HEK293 (cell line): ENCODE measurements at regions not wholly inside any gene's neighbourhood (a gene's known extent, or its start where the extent isn't known, plus 50 kb on each side); places are given as distances from the start of the nearest gene placed in this dataset.

ENCODE experiments used
- CTCF ChIA-PET: fragments of 350-600 bp; formaldehyde crosslinking; extraction: SDS; loops from one replicate; lab custom pipeline; 2021; ENCODE audit warnings: antibody characterized with exemption; lab: Yijun Ruan, JAX
- POLR2A ChIA-PET: fragments of 300-600 bp; formaldehyde crosslinking; extraction: SDS; loops from one replicate; lab custom pipeline; 2020; ENCODE audit warnings: antibody characterized with exemption, inconsistent platforms; lab: Yijun Ruan, JAX
- H3K27ac ChIP-seq: fragments of 200-500 bp; sonication (Bioruptor generic); 2 replicates; pipeline ENCODE4 v1.5.1; 2014; ENCODE audit warnings: low read depth, low read length, control low read depth, inconsistent platforms; ENCODE audit errors: extremely low read depth
- H3K36me3 ChIP-seq, 2 experiments: fragments of 200-500 bp in 1 of 2; sonication (Bioruptor generic) in 1 of 2; 1 replicate in 1 of 2; 2 replicates in 1 of 2; pipeline ENCODE4 v1.5.1; 2014 to 2017; ENCODE audit warnings: inconsistent platforms in 2 of 2, low read length in 2 of 2; ENCODE audit not compliant: control insufficient read depth in 2 of 2, insufficient read depth in 1 of 2
- H3K4me1 ChIP-seq: fragments of 200-500 bp; sonication (Bioruptor generic); 2 replicates; pipeline ENCODE4 v1.5.1; 2014; ENCODE audit warnings: mild to moderate bottlenecking, low read length, inconsistent platforms; ENCODE audit not compliant: control insufficient read depth, insufficient read depth
- H3K4me3 ChIP-seq: 2 replicates; pipeline ENCODE4 v1.5.1; 2011; ENCODE audit warnings: low read depth, mild to moderate bottlenecking, control low read depth, low read length, moderate library complexity
- H3K9me3 ChIP-seq: fragments of 200-500 bp; sonication (Bioruptor generic); 2 replicates; pipeline ENCODE4 v1.5.1; 2014; ENCODE audit warnings: low read depth, low read length, inconsistent platforms; ENCODE audit not compliant: control insufficient read depth, insufficient read depth
- KLF17 ChIP-seq: fragments of 450-650 bp; formaldehyde crosslinking; IDR thresholded peaks from 2 replicates; pipeline ENCODE4 v1.5.1; 2016; ENCODE audit warnings: missing biosample characterization, missing genetic modification characterization
- PRDM10 ChIP-seq: fragments of 450-650 bp; formaldehyde crosslinking; IDR thresholded peaks from 2 replicates; pipeline ENCODE4 v1.5.1; 2016; ENCODE audit warnings: missing biosample characterization, missing genetic modification characterization
- PRDM2 ChIP-seq: fragments of 450-650 bp; formaldehyde crosslinking; IDR thresholded peaks from 2 replicates; pipeline ENCODE4 v1.5.1; 2016; ENCODE audit warnings: missing biosample characterization, missing genetic modification characterization, borderline replicate concordance
- REPIN1 ChIP-seq: fragments of 450-650 bp; formaldehyde crosslinking; IDR thresholded peaks from 2 replicates; pipeline ENCODE4 v1.5.1; 2017; ENCODE audit warnings: missing biosample characterization, missing genetic modification characterization, low read depth
- ZBTB44 ChIP-seq: fragments of 450-650 bp; IDR thresholded peaks from 2 replicates; pipeline ENCODE4 v1.5.1; 2018; ENCODE audit warnings: missing biosample characterization, mild to moderate bottlenecking, missing genetic modification characterization
- ZBTB49 ChIP-seq: fragments of 450-650 bp; formaldehyde crosslinking; IDR thresholded peaks from 2 replicates; pipeline ENCODE4 v1.5.1; 2016; ENCODE audit warnings: missing biosample characterization, missing genetic modification characterization, low read depth
- ZFP3 ChIP-seq: fragments of 450-650 bp; formaldehyde crosslinking; IDR thresholded peaks from 2 replicates; pipeline ENCODE4 v1.5.1; 2016; ENCODE audit warnings: low read depth, missing biosample characterization, missing genetic modification characterization
- ZNF184 ChIP-seq: fragments of 450-650 bp; IDR thresholded peaks from 2 replicates; pipeline ENCODE4 v1.5.1; 2018; ENCODE audit warnings: missing biosample characterization, mild to moderate bottlenecking, missing genetic modification characterization
- ZNF221 ChIP-seq: fragments of 450-650 bp; formaldehyde crosslinking; IDR thresholded peaks from 2 replicates; pipeline ENCODE4 v1.5.1; 2017; ENCODE audit warnings: missing biosample characterization, missing genetic modification characterization, borderline replicate concordance
- ZNF426 ChIP-seq: fragments of 450-650 bp; formaldehyde crosslinking; IDR thresholded peaks from 2 replicates; pipeline ENCODE4 v1.5.1; 2017; ENCODE audit warnings: missing biosample characterization, missing genetic modification characterization, mild to moderate bottlenecking, inconsistent platforms, moderate library complexity
- ZNF48 ChIP-seq: fragments of 450-650 bp; formaldehyde crosslinking; IDR thresholded peaks from 2 replicates; pipeline ENCODE4 v1.5.1; 2016; ENCODE audit warnings: missing biosample characterization, missing genetic modification characterization
- ZNF513 ChIP-seq: fragments of 450-650 bp; IDR thresholded peaks from 2 replicates; pipeline ENCODE4 v1.5.1; 2018; ENCODE audit warnings: missing biosample characterization, missing genetic modification characterization
- ZNF549 ChIP-seq: fragments of 450-650 bp; IDR thresholded peaks from 2 replicates; pipeline ENCODE4 v1.5.1; 2018; ENCODE audit warnings: missing biosample characterization, missing genetic modification characterization, mild to moderate bottlenecking, inconsistent platforms, moderate library complexity
- ZNF555 ChIP-seq: fragments of 450-650 bp; formaldehyde crosslinking; conservative IDR thresholded peaks from 2 replicates; pipeline ENCODE4 v1.5.1; 2017; ENCODE audit warnings: missing biosample characterization, mild to moderate bottlenecking, missing genetic modification characterization, inconsistent platforms
- ZNF571 ChIP-seq: fragments of 450-650 bp; formaldehyde crosslinking; IDR thresholded peaks from 2 replicates; pipeline ENCODE4 v1.5.0; 2017; ENCODE audit warnings: missing biosample characterization, missing genetic modification characterization
- ZNF621 ChIP-seq: fragments of 450-650 bp; formaldehyde crosslinking; IDR thresholded peaks from 2 replicates; pipeline ENCODE4 v1.5.1; 2017; ENCODE audit warnings: missing biosample characterization, missing genetic modification characterization
- ZNF707 ChIP-seq: fragments of 450-650 bp; formaldehyde crosslinking; IDR thresholded peaks from 2 replicates; pipeline ENCODE4 v1.5.1; 2016; ENCODE audit warnings: missing biosample characterization, missing genetic modification characterization

GRCh38 chr12:67474934-67475620 is 173.5 kb upstream of the DYRK2 start:
- H3K9me3 ChIP-seq, result no peaks in the 10 kb centered on the region
- no peak overlapping the region for H3K27ac ChIP-seq
- ChIA-PET POLR2A (no interaction called here), CTCF (no interaction called here)
- H3K4me1 ChIP-seq, result no peaks in the 10 kb centered on the region
- no peaks in the 10 kb centered on the region for H3K36me3 ChIP-seq
- H3K4me3 ChIP-seq, result no peak overlapping the region
- TF ChIP-seq PRDM10 (tag by site-specific recombination) (no peak), ZNF707 (no peak), ZNF184 (tag by site-specific recombination) (no peak), ZNF513 (tag by site-specific recombination) (no peak), ZBTB44 (tag by site-specific recombination) (no peak), ZNF221 (no peak), ZNF621 (no peak), ZNF571 (tag by site-specific recombination) (no peak), ZNF555 (no peak), PRDM2 (tag by site-specific recombination) (no peak), ZNF549 (tag by site-specific recombination) (no peak), ZFP3 (tag by site-specific recombination) (no peak), ZNF426 (tag by site-specific recombination) (no peak), ZBTB49 (no peak), ZNF48 (tag by site-specific recombination) (no peak), REPIN1 (tag by site-specific recombination) (no peak), KLF17 (no peak)
